Activated CD8-positive, alpha-beta memory T cell treated with anti-CD3 and anti-CD28 coated beads, Interleukin-2, amount 50 U/mL, for 1 hour (primary cell): ENCODE measurements at regions not wholly inside any gene's neighbourhood (a gene's known extent, or its start where the extent isn't known, plus 50 kb on each side); places are given as distances from the start of the nearest gene placed in this dataset.

Source experiments
- DNase-seq: peaks from one replicate; pipeline ENCODE4 v3.0.0-alpha.2; 2020; ENCODE audit errors: extremely low read depth

DNA sequence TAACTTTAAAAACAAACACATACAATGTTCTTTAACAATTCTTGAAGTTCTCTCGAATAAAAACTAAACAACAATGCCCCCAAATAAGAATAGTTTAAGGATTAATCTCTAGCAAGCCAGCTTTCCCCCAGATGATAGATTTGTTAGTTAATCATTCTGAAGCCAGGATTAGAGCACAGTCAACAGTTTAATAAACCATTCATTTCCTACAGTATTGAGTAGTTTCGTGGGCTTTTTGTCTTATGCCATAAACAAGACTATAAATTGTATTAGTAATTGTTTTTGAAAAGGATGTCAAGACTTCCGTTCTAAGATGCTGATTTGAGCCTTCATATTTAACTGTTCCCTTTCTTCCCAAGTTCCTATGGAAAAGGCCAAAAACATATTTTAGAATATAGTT lies 136.6 kb downstream of the PIK3R1 start:
- DNase-seq = no peak

DNA sequence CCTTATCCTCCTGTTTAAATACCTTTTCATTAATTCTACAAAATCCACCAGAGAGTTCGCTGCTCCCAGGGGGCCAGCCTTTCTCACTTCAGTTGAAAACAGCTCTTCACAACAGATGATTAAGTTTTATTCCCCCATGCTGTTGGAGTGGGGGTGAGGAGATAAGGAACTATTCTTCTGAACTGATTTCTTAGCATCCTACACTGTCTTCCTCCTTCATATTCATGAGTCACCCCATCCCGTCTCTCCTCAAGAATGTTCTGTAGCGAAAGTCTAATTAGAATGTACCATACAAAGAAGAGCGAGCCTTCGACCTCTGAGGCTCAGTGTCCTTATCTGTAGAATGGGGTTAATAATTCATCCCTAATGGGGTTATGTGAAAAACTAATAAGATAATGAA lies 138.0 kb downstream of the PIK3R1 start:
- DNase-seq = no peak

DNA sequence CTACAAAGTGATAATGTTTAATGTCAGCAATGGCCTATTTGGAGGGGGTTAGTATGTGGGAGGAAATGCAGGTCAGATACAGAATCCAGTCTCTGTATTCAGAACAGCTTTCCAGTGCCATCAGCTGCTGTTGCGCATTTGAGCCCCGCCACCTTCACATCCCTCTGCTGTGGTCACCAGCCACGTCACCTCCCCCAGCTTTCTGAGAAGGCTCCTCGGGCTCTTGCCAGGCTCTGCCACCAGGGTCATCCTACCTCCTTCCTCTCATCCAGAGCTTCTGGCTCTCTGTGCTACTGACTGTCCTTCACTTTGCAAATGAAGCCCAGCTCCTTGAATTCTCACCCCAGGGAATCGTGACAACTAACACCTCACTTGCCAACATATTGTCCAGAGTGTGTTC lies 138.8 kb downstream of the PIK3R1 start:
- no peak for DNase-seq

DNA sequence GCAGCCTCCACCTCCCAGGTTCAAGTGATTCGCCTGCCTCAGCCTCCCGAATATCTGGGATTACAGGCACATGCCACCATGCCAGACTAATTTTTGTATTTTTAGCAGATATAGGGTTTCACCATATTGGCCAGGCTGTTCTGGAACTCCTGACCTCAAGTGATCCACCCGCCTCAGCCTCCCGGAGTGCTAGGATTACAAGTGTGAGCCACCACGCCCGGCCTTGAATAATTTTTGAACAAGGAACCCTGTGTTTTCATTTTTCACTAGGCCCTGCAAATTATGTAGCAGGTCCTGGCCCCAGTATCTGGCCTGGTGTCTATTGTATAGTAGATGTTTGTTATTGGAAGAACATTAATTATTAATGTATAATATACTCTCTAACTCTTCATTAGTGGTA lies 140.7 kb downstream of the PIK3R1 start:
- DNase-seq = no peak

DNA sequence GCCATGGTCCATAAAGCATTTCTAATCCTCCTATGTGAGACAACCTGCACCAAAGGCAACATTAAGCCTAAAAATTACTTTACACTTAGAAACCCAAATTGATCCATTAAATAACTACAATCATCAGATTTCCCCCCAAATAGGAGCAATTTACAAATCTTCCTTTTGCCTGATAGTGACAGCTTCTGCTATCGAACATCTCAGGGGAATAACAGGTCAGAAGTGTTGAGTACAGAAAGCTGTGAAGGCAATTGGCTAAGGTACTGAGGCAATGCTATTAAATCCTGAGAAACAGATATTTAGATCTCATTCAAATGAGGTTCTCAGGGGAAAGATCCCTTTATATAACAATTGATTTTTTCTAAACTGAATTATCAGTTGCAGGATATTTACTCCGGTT lies 141.1 kb downstream of the PIK3R1 start:
- DNase-seq = no peak

DNA sequence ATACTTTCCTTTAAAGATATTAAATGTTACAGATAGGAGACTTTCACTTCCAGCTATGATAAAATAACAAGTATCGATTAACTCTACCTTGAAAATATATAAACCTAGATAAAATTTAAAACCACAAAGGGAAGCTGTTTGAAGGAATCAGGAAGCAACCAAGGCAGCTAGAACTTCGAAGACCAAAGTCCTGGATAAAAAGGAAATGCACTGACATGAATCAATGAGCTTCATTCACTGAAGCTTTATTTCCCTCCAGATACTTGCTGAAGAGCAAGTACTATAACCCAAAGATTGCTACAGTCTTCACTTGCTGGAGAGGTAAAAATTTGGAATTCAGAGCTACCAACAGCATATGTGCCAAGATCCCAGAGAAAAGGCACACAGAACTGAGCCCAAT lies 144.1 kb downstream of the PIK3R1 start:
- DNase-seq = no peak

DNA sequence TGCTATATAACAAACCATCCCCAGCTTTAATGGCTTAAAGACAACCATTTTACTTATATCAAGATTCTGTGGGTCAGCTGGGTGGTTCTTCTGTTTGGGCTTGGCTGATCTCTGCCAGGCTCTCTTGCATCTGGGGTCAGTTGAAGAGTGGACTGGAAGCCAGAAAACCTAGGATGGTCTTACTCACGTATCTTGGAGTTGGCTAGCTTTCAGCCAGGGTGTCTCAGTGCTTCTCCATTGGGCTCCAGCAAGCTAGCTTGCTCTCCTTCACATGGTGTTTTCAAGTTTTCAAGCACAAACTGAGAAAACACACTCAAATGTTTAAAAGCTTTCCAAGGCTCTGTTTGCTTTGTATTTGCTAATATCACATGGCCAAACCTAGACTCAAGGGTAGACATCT lies 146.8 kb downstream of the PIK3R1 start:
- no peak for DNase-seq

DNA sequence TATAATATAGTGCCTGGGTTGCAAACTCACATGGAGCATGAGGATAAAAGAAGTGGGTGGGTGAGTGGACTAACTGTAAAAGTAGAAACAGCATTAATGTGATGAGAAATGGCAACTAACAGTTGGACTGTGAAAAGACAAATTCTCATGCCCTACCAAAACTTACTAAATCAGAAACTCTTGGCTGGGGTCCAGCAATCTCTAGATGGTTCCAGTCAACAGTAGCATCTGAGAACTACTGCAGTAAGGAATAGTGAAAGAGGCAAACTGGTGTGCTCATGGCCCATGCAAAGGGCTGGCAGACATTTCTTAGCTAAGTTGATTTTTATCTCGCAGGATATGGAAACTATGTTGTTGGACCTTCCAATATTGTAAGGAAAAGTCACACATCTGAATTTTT lies 150.3 kb downstream of the PIK3R1 start:
- DNase-seq = no peak

DNA sequence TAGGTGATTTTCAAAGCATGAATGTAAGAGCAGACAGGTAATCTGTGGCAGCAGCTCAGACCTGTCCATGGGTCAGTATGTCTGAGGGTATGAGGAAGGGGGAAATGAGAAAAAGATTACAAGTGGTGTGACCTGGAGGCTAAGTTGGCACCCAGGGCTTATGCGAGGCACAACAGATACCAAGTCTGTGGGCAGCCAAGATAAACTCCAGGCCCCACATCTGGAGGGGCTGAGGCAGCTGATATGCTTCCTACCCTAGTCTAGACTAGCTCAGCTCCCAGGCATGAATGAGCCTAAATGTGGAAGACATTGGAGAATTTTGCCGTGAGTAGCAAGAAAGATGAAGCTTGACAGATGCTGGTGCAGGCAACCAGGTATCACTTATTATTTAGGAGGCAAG lies 151.7 kb downstream of the PIK3R1 start:
- no peak for DNase-seq

DNA sequence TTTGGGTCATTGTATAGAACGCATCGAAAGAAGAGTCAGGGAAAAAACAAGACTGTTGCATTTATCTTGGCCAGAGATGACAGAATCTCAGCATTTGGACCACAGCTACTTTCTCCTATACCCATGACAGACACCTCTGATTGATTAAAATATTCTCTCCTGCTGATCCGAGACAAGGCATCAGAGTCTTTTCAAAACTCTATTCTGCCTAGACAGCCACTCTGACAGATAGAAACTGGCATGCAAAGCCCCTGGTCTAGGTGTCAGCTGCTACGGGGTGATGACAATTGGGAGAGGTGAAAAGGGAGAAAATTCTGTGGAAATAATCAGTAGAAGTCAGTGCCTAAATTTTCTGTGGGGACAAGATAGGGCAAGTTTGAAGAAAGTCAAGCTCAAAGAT lies 152.2 kb downstream of the PIK3R1 start:
- no peak for DNase-seq

DNA sequence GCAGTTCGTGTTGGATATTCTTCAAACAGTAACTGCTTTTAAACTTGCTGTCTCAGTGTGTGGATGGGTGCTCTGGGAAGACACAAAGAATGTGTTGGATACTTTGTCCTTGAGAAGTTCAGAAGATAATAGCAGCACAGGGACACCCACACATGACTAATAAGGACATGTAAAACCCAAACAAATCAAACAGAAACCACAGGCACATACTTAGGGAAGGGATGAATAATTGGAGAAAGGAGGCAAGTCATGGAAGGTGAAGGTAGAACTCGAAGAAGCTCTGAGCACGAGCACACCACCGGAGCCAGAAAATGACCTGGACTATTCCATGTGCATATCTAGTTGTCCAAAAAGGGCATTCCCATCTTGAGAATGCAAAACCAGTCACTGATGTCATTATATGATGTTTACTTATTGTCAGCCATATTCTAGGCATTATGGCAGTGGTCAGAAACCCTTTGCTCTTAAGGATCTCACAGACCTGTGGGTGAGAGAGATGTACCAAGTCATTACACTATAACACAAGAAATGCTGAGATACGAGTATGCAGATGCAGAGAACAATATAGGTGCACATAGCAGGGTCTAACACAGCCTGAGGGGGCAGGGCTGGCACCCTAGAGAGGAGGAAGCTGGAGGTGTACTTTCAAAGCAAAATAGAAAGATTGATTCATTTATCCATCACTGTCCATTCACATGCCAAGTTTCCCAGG lies 152.9 kb downstream of the PIK3R1 start:
- DNase-seq = no peak

DNA sequence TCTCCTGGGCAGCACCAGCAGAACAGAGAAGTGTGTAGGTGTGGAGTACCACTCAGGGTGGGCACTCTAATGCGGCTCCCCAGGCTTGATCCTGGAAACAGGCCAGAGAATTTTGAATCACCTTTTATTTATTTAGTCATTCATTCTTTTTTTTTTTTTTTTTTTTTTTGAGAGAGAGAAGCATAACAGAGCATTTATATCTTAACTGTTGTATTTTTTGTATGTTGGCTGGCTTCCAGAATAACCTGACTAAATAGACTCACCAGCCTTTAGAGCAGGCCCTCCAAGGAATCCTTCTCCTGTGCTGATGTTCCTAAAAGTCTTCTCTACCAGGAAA lies 153.4 kb downstream of the PIK3R1 start:
- no peak for DNase-seq

DNA sequence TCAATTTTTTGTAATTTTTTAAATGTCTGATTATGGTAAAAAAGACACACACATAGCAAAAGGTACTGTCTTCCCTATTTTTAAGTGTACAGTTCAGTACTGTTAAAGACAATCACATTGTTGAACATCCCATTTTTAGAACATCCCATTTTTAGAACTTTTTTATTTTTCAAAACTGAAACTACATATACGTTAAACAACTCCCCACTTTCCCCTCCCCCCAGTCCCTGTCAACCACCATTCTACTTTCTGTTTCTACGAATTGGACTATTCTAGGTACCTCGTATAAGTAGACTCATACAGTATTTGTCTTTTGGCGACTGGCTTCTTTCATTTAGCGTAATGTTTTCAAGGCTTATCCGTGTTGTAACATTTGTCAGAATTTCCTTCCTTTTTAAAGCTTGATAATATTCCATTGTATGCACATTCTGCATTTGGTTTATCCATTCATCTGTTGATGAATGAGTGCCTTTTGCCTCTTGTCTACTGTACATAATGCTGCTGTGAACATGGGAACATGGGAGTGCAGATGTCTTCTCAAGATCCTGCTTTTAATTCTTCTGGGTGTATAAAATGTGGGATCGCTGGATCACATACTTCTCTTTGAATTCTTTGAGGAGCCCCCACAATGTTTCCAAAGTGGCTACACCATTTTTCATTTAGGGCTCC lies 154.0 kb downstream of the PIK3R1 start:
- DNase-seq = no peak

DNA sequence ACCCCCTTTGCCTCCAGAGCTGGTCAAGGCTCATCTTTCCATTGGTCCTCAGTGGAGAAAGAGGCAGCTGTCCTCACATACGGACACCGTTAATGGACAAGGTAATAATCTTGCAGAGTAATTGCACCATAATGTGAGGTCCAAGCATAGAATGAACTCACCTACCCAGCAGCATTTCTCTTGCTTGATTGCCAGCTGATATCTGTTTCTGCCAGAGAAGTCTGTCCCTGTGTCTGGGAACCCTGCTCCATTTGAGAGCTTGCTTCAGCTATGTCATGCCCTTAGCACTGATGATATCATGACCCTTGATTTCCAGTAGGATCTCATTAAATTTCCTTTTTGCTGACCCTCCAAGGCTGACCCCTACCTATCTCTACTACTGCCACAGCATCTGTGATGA lies 154.6 kb downstream of the PIK3R1 start:
- DNase-seq = no peak

DNA sequence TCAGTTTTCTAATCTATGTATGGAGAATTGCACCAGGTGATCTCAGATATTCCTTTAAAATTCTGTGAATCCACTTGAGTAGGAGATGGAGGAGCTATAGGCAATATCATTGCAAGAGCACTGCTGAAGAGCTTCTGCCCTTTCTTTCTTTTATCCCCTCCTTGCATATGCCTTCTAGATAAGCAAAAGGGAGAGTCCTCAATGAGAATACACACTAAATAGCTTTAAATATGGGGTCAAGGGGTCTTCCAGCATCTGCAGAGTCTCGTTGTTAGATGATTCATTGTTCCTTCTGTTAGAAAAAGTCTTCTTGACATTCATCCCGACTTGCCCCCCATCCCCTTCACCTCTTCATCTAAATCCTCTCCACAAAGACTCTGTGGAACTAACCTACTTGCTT lies 156.1 kb downstream of the PIK3R1 start:
- no peak for DNase-seq

DNA sequence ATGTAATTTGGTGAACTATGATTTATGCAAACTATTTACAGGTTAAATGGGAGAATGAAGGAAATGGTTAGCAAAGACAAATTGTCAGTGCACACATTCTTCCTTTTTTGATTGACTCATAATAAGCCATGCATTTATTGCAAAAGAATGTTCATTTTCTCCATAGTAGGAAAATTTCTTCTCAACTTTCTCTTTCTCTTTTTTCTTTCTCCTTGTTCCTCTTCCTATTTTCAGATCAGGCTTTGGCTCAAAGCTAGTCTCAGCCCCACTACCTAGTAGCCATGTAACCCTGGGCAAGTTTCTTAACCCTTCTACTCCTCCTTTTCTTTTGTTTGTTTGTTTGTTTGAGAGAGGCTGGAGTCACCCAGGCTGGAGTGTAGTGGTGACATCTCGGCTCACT lies 156.6 kb downstream of the PIK3R1 start:
- no peak for DNase-seq

DNA sequence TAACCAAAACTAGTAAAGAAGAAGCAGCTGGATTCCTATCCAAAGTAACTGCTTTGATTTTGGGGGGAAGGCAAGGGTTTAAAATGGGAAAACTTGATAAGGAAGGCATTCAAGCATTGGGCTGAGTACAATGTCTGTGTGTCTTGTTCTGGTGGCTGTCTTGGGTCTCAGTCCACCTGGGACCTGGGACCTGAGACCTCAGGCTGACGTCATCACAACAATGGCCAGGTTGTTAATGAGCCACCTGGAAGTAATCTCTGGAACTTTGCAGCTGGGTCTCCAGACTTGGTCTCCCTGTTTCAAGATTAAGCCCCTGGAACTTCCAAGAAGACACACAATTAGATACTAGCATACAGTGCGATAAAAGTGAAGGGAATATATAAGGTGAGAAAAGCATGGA lies 157.5 kb downstream of the PIK3R1 start:
- DNase-seq = no peak

DNA sequence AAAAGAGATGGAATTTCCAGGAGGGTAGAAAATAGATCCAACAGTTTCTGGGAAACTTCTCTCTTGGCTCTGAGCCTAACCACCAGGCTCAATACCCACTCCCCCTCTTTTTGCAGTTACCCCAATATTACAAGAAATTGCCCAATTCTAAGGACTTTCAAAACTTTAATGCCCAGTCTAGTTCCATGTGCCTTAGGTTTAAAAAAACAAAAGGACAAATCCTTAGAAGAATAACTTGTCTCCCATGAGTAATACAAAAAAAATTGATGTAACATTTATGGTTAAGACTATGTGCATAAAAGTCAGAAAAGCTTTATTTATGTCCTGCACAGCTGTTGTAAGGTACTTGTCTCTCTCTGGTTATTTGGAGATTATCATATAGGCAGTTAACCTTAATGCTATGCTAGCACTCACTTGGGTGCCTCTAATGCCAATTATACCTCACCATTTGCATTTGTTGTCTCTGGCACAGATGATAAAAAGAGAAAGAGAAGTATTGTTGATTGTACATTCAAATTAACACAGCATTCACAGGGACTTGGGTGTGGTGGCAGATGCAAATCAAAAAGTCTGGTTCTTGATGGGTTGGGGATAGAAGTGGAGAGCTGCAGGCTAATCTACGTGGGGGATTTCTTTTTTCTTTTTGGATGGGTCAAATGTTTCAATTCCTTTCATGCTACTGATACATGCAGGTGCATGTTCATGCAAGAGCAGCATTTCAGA lies 159.4 kb downstream of the PIK3R1 start:
- no peak for DNase-seq

DNA sequence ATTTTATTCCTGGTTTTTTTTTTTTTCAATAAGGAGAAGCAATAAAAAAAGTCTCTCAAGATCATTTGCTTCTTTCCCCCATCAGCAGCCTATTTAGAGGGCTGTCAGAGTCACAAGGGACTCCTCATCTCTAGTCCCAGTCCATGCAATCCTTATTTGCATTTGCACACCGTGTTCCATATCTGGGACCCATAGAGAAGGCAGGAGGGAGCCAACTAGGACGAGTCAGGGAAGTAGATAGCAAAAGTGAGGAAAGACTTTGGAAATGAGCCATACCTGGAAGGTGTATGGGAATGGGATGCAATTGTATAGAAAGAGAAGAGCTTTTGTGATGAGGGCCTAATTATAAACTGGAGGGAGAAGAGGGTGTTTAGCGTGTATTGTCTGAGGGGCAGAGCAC lies 160.0 kb downstream of the PIK3R1 start:
- no peak for DNase-seq

DNA sequence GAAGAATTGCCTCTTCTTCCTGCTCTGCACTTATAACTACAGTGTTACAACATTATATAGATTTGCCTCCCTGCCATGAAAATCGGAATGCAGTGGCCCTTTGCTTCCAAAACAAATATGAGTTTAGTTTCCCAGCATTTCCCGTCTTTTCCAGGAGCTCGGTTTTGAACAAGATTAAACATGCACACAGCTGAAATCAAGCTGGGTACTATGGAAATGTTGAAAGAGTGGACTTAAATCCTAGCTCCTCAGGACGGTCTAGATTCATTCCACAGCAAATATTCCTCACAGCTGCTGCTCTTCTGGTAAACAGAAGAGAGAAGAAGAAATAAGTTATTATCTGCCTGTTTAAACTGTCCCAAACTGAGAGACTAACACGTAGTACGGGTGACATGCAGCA lies 161.4 kb downstream of the PIK3R1 start:
- DNase-seq = no peak

DNA sequence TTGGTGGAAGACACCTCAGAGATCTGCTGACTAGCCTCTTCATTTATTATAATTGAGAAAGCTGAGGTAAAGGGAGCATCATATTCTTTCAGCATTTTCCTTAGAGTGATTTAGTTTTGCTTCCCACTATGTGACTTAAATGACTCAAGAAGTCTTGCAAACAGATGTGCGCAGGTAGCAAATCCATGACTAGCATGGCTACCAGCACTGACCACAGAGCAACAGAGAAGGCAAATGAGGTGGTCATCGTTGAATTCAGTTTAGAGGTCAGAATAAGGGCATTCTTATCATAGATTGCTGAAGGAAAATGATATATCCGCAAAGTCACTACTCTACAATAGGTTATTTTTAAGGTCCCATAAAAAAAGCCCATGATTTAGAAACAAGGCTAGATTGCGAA lies 162.2 kb downstream of the PIK3R1 start:
- no peak for DNase-seq

DNA sequence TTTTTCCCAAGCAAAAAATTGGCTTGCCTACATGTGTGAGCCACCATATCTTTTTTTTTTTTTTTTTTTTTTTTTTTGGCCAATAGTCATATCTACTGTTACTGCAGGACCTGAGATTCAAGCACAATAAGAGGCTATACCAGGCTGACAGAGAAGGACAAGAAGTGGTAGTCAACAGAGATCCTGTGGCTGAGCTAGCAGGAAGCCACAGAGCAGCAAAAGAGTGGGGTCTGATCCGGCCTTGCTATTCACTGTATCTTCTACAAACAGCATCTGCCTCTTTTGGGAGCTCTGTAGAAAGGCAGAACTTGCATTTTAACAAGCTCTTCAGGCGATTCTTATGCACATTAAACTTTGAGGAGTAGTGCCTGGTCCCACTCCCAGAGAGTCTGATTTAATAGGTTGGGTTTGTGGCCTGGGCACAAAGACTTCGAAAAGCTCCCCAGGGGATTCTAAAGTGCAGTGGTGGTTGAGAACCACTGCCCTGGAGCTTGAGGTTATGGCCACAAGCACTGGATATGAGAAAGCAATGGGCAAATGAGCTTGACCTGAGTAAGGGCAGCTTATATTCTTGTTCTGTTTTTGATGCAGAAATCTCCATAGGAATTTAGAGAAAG lies 162.8 kb downstream of the PIK3R1 start:
- DNase-seq = no peak
